ENCODE measurements at regions not wholly inside any gene's neighbourhood (a gene's known extent, or its start where the extent isn't known, plus 50 kb on each side); places are given as distances from the start of the nearest gene placed in this dataset.
"Not testable (repeated sequence)": the region's sequence is repeated elsewhere in the genome, so short reads cannot be mapped to it uniquely, and the experiment has no call there.

GRCh38 chr18:51330739-51331138 lies 133.3 kb upstream of the MEX3C start:
- no peak for DNase-seq (ENCODE audit: low spot score)

- no peak for DNase-seq (ENCODE audit: low spot score)
Observed at GRCh38 chr18:51337406-51337805, 139.9 kb upstream of the MEX3C start.

- DNase-seq (ENCODE audit: low spot score), result no peak
Observed at GRCh38 chr18:51339856-51340255, 142.4 kb upstream of the MEX3C start.

GRCh38 chr18:51340332-51340731 lies 142.9 kb upstream of the MEX3C start:
- DNase-seq (ENCODE audit: low spot score), result no peak

GRCh38 chr18:51342815-51343214 lies 145.3 kb upstream of the MEX3C start:
- no peak for DNase-seq (ENCODE audit: low spot score)

GRCh38 chr18:51345848-51346391 lies 148.4 kb upstream of the MEX3C start:
- no peak for DNase-seq (ENCODE audit: low spot score)

GRCh38 chr18:51346404-51346803 lies 148.9 kb upstream of the MEX3C start:
- no peak for DNase-seq (ENCODE audit: low spot score)

- no peak for DNase-seq (ENCODE audit: low spot score)
Observed at GRCh38 chr18:51350081-51350480, 152.6 kb upstream of the MEX3C start.

- DNase-seq (ENCODE audit: low spot score), result no peak
Observed at GRCh38 chr18:51355841-51356240, 158.4 kb upstream of the MEX3C start.

GRCh38 chr18:51360301-51360700 lies 162.8 kb upstream of the MEX3C start:
- not testable (repeated sequence) for DNase-seq (ENCODE audit: low spot score)

GRCh38 chr18:51361130-51361860 lies 163.8 kb upstream of the MEX3C start:
- DNase-seq (ENCODE audit: low spot score), result no peak

- DNase-seq (ENCODE audit: low spot score), result no peak
Observed at GRCh38 chr18:51363384-51363783, 165.9 kb upstream of the MEX3C start.

- no peak for DNase-seq (ENCODE audit: low spot score)
Observed at GRCh38 chr18:51370996-51371395, 173.5 kb upstream of the MEX3C start.

GRCh38 chr18:51371929-51372328 lies 174.4 kb upstream of the MEX3C start:
- DNase-seq (ENCODE audit: low spot score), result no peak

GRCh38 chr18:51382081-51382480 lies 184.6 kb upstream of the MEX3C start:
- DNase-seq (ENCODE audit: low spot score), result no peak

GRCh38 chr18:51383116-51383515 lies 185.6 kb upstream of the MEX3C start:
- no peak for DNase-seq (ENCODE audit: low spot score)

GRCh38 chr18:51383711-51384110 lies 186.2 kb upstream of the MEX3C start:
- no peak for DNase-seq (ENCODE audit: low spot score)

- DNase-seq (ENCODE audit: low spot score), result no peak
Observed at GRCh38 chr18:51385270-51385669, 187.8 kb upstream of the MEX3C start.

GRCh38 chr18:51390702-51391101 lies 193.2 kb upstream of the MEX3C start:
- DNase-seq (ENCODE audit: low spot score), result no peak

- no peak for DNase-seq (ENCODE audit: low spot score)
Observed at GRCh38 chr18:51391215-51391614, 193.7 kb upstream of the MEX3C start.

- no peak for DNase-seq (ENCODE audit: low spot score)
Observed at GRCh38 chr18:51391731-51392130, 194.2 kb upstream of the MEX3C start.

GRCh38 chr18:51397347-51397962 lies 200.0 kb upstream of the MEX3C start:
- DNase-seq (ENCODE audit: low spot score), result no peak

GRCh38 chr18:51398104-51398503 lies 200.6 kb upstream of the MEX3C start:
- no peak for DNase-seq (ENCODE audit: low spot score)

Data from CD4-positive, alpha-beta T cell treated with Interleukin-15 for 4 hours (primary cell).